HL-60 (cell line): ENCODE measurements at regions not wholly inside any gene's neighbourhood (a gene's known extent, or its start where the extent isn't known, plus 50 kb on each side); places are given as distances from the start of the nearest gene placed in this dataset.

Experiments used
- DNase-seq, 2 experiments: peaks; one replicate each; pipeline ENCODE4 v3.0.0-alpha.2; 2010 to 2020; ENCODE audit warnings: low read depth in 1 of 2, low spot score in 1 of 2
- H3K27ac ChIP-seq: fragments of 250-450 bp; sonication (Bioruptor Pico); replicated peaks from 2 replicates; pipeline ENCODE4 v1.5.1; 2020; ENCODE audit warnings: mild to moderate bottlenecking, moderate library complexity
- H3K27me3 ChIP-seq: fragments of 250-450 bp; sonication (Bioruptor Pico); 2 replicates; pipeline ENCODE4 v1.5.1; 2021; ENCODE audit warnings: mild to moderate bottlenecking, moderate library complexity; ENCODE audit not compliant: insufficient read depth, poor library complexity, severe bottlenecking
- H3K4me3 ChIP-seq: replicated peaks from 2 replicates; pipeline ENCODE4 v1.5.1; 2011; ENCODE audit warnings: mild to moderate bottlenecking, control low read depth, low read length; ENCODE audit not compliant: insufficient read depth
- GABPA ChIP-seq: IDR thresholded peaks from 2 replicates; pipeline ENCODE4 v1.6.1; 2012; ENCODE audit warnings: low read depth
- POLR2AphosphoS5 ChIP-seq: IDR thresholded peaks from 2 replicates; pipeline ENCODE4 v1.6.1; 2012; ENCODE audit warnings: low read depth
- SPI1 ChIP-seq: IDR thresholded peaks from 2 replicates; pipeline ENCODE4 v1.6.1; 2012; ENCODE audit warnings: low read depth, mild to moderate bottlenecking, borderline replicate concordance
- TF ChIP-seq, protein P1 (sequence below): IDR thresholded peaks from 2 replicates; pipeline ENCODE4 v1.6.1; 2012; ENCODE audit warnings: low read depth; ENCODE audit not compliant: insufficient replicate concordance
- TF ChIP-seq, protein P2 (sequence below): IDR thresholded peaks from one replicate; pipeline ENCODE4 v1.5.1; 2011; ENCODE audit warnings: low read length, control low read depth, inconsistent platforms; ENCODE audit not compliant: insufficient read depth

DNA sequence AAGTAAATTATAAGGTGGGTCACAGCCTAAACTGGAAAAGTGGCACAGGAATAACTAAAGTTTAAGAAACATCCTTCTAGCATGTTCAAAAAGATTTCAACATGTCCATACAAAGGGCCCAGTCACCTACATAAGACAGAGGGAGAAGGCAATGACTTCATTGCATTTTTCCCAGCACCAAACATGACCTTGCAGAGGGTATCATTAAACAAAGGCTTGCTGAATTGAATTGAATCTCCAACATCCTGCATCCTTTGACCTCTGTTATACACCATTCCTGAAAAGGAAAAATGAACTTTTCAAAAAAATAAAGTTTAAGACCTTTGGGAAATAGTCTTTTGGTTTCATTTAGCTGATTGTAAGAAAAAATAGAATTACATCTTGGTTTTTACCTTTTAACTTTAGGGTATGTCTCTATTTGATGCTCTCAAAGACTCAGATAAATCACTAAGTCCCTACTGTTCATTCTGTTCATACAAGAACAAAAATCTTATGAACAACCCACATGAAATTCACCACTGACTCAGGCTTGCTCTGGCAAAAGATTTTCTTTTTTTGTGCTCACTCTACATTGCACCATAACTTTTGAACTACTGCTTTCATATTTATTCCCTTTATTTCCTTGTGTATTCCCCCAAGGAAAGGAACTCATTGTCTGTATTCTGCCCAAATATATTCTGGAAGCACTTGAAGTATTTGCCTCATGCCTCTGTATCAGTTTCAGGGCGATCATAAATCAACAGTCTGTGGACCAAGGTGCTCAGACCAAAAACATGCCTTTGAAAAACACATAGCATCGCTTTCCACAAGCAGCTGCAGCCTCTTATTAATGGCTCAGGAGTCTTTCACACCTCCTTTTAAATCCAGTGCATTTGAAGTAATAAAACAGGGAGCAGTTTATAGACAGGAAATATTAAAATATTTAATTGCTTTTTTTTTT, 121.7 kb downstream of the DUSP6 start:
- TF ChIP-seq GABPA, result no peak
- TF ChIP-seq, protein P1, sequence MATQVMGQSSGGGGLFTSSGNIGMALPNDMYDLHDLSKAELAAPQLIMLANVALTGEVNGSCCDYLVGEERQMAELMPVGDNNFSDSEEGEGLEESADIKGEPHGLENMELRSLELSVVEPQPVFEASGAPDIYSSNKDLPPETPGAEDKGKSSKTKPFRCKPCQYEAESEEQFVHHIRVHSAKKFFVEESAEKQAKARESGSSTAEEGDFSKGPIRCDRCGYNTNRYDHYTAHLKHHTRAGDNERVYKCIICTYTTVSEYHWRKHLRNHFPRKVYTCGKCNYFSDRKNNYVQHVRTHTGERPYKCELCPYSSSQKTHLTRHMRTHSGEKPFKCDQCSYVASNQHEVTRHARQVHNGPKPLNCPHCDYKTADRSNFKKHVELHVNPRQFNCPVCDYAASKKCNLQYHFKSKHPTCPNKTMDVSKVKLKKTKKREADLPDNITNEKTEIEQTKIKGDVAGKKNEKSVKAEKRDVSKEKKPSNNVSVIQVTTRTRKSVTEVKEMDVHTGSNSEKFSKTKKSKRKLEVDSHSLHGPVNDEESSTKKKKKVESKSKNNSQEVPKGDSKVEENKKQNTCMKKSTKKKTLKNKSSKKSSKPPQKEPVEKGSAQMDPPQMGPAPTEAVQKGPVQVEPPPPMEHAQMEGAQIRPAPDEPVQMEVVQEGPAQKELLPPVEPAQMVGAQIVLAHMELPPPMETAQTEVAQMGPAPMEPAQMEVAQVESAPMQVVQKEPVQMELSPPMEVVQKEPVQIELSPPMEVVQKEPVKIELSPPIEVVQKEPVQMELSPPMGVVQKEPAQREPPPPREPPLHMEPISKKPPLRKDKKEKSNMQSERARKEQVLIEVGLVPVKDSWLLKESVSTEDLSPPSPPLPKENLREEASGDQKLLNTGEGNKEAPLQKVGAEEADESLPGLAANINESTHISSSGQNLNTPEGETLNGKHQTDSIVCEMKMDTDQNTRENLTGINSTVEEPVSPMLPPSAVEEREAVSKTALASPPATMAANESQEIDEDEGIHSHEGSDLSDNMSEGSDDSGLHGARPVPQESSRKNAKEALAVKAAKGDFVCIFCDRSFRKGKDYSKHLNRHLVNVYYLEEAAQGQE, result no peak
- no peaks in the 10 kb centered on the region for H3K27me3 ChIP-seq
- DNase-seq, result no peak
- no peak overlapping the region for H3K27ac ChIP-seq
- no peak overlapping the region for H3K4me3 ChIP-seq

DNA sequence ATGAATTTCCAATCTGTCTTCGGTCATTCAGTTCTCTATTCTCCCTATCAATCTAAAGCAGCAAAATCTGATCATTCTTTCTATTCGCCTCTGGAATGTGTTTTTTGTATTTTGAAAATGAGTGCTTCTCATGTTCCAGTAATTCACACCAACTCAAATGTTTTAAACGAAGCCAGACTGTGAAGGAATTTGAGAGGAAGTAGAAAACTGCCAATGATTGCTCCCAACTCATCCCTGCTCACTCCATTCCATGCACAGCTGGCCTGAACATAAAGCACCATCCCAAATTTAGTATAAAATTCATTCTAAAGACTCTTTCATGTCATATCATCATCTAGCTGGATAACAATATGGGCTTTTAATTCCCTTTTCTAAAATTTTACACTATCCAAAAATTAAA, 123.8 kb downstream of the DUSP6 start:
- Histone ChIP-seq H3K27ac (no peak overlapping the region), H3K27me3 (no peaks in the 10 kb centered on the region), H3K4me3 (no peak overlapping the region)
- TF ChIP-seq POLR2AphosphoS5, result no peak
- no peak for TF ChIP-seq GABPA
- TF ChIP-seq, protein P2, sequence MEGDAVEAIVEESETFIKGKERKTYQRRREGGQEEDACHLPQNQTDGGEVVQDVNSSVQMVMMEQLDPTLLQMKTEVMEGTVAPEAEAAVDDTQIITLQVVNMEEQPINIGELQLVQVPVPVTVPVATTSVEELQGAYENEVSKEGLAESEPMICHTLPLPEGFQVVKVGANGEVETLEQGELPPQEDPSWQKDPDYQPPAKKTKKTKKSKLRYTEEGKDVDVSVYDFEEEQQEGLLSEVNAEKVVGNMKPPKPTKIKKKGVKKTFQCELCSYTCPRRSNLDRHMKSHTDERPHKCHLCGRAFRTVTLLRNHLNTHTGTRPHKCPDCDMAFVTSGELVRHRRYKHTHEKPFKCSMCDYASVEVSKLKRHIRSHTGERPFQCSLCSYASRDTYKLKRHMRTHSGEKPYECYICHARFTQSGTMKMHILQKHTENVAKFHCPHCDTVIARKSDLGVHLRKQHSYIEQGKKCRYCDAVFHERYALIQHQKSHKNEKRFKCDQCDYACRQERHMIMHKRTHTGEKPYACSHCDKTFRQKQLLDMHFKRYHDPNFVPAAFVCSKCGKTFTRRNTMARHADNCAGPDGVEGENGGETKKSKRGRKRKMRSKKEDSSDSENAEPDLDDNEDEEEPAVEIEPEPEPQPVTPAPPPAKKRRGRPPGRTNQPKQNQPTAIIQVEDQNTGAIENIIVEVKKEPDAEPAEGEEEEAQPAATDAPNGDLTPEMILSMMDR, result no peak
- TF ChIP-seq, protein P1, result no peak
- no peak for TF ChIP-seq SPI1
- no peak for DNase-seq

DNA sequence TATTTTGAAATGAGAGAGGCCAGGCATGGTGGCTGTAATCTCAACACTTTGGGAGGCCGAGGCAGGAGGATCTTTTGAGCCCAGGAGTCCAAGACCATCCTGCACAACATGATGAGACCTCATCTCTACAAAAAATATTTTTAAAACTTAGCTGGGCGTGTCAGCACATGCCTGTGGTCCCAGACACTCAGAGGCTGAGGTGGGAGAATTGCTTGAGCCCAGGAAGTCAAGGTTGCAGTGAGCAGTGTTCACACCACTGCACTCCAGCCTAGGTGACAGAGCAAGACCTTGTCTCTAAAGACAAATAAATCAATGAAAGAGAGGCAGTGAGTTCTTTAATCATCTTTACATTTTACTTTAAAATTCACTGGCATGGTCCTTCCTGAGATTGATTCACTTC, 124.5 kb downstream of the DUSP6 start:
- no peaks in the 10 kb centered on the region for H3K27me3 ChIP-seq
- DNase-seq, result no peak
- H3K4me3 ChIP-seq, result no peak overlapping the region
- TF ChIP-seq, protein P1, result no peak
- TF ChIP-seq SPI1 (no peak), GABPA (no peak), POLR2AphosphoS5 (no peak)
- TF ChIP-seq, protein P2, result no peak
- no peak overlapping the region for H3K27ac ChIP-seq
